ENCODE measurements at regions not wholly inside any gene's neighbourhood (a gene's known extent, or its start where the extent isn't known, plus 50 kb on each side); places are given as distances from the start of the nearest gene placed in this dataset.
A peak's percentile ranks its signal among the peaks of the same experiment; 100 is the strongest.

DNA sequence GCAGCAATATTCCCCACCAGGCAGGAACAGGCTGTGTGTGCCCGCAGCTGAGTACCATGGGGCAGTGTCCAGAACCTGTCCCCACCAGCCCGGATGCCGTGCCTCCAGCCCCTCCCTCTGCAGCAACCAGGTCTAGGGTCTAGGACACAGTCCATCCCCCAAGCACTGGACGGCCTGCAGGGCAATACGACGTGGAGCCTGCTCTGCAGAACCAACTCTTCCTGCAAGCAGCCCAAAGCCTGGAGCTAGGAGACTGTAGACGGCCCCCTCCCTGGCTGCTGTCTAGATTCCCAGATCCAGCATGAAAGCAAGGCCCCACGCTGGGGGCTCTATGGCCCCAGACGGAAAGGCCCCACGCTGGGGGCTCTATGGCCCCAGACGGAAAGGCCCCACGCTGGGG lies 128.2 kb upstream of the AFDN start:
- ChIA-PET POLR2A (no interaction called here), CTCF (ENCODE audit: low intra/inter-chr PET ratio, low total read pairs) (no interaction called here)
- Histone ChIP-seq H3K4me2 (ENCODE audit: low read depth, low read length) (no peak overlapping the region), H3K79me2 (ENCODE audit: insufficient read depth, low read length) (no peaks in the 10 kb centered on the region), H3K27me3 (ENCODE audit: control insufficient read depth in 1 of 2, insufficient read depth in 2 of 2, low read length in 2 of 2) (no peaks in the 10 kb centered on the region), H3K9me3 (ENCODE audit: low read length) (no peaks in the 10 kb centered on the region), H3K36me3 (replicated peaks in 1 of 2; ENCODE audit: control insufficient read depth in 1 of 2, insufficient read depth in 2 of 2, low read length in 2 of 2) (no peaks in the 10 kb centered on the region), H3K9ac (ENCODE audit: insufficient read depth, low read depth, low read length) (no peak overlapping the region), H3K27ac (ENCODE audit: extremely low read length, insufficient read depth, low read length) (no peak overlapping the region), H4K20me1 (ENCODE audit: insufficient read depth, low read length) (no peaks in the 10 kb centered on the region), H3K4me1 (ENCODE audit: insufficient read depth, low read length) (peaks cover 27% of the 10 kb centered on the region), H2AFZ (ENCODE audit: low read length) (no peak overlapping the region), H3K4me3 (replicated peaks in 1 of 3; ENCODE audit: insufficient read depth in 1 of 3, low read depth in 2 of 3, low read length in 3 of 3) (no peak overlapping the region)
- no TSS peak for BruUV-seq (replicated peaks)
- TF ChIP-seq, protein P1, sequence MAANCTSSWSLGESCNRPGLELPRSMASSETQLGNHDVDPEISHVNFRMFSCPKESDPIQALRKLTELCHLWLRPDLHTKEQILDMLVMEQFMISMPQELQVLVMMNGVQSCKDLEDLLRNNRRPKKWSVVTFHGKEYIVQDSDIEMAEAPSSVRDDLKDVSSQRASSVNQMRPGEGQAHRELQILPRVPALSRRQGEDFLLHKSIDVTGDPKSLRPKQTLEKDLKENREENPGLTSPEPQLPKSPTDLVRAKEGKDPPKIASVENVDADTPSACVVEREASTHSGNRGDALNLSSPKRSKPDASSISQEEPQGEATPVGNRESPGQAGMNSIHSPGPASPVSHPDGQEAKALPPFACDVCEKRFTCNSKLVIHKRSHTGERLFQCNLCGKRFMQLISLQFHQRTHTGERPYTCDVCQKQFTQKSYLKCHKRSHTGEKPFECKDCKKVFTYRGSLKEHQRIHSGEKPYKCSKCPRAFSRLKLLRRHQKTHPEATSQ (CRISPR knock-in tag; IDR thresholded peaks at IDR 0.05; ENCODE audit: borderline replicate concordance), result no peak
- TF ChIP-seq SMAD9 (CRISPR knock-in tag; IDR thresholded peaks at IDR 0.05) (no peak), ZNF501 (CRISPR knock-in tag; IDR thresholded peaks at IDR 0.05) (no peak), ZNF674 (CRISPR knock-in tag; IDR thresholded peaks at IDR 0.05; ENCODE audit: low read depth) (no peak), ZBTB1 (CRISPR knock-in tag; IDR thresholded peaks at IDR 0.05; ENCODE audit: borderline replicate concordance) (no peak), ZNF724P (CRISPR knock-in tag; IDR thresholded peaks at IDR 0.05; ENCODE audit: borderline replicate concordance) (no peak), ARNTL (CRISPR knock-in tag; IDR thresholded peaks at IDR 0.05) (no peak), ZNF451 (CRISPR knock-in tag; IDR thresholded peaks at IDR 0.05) (no peak), SALL2 (CRISPR knock-in tag; IDR thresholded peaks at IDR 0.05) (no peak)
- TF ChIP-seq, protein P2, sequence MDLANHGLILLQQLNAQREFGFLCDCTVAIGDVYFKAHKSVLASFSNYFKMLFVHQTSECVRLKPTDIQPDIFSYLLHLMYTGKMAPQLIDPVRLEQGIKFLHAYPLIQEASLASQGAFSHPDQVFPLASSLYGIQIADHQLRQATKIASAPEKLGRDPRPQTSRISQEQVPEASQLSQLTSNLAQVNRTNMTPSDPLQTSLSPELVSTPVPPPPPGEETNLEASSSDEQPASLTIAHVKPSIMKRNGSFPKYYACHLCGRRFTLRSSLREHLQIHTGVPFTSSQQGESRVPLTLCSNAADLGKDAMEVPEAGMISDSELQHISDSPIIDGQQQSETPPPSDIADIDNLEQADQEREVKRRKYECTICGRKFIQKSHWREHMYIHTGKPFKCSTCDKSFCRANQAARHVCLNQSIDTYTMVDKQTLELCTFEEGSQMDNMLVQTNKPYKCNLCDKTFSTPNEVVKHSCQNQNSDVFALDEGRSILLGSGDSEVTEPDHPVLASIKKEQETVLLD (CRISPR knock-in tag; IDR thresholded peaks at IDR 0.05; ENCODE audit: low read depth), result no peak
- TF ChIP-seq, protein P3, sequence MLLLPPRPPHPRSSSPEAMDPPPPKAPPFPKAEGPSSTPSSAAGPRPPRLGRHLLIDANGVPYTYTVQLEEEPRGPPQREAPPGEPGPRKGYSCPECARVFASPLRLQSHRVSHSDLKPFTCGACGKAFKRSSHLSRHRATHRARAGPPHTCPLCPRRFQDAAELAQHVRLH (CRISPR knock-in tag; IDR thresholded peaks at IDR 0.05; ENCODE audit: borderline replicate concordance, low read depth), result no peak
- TF ChIP-seq, protein P4, sequence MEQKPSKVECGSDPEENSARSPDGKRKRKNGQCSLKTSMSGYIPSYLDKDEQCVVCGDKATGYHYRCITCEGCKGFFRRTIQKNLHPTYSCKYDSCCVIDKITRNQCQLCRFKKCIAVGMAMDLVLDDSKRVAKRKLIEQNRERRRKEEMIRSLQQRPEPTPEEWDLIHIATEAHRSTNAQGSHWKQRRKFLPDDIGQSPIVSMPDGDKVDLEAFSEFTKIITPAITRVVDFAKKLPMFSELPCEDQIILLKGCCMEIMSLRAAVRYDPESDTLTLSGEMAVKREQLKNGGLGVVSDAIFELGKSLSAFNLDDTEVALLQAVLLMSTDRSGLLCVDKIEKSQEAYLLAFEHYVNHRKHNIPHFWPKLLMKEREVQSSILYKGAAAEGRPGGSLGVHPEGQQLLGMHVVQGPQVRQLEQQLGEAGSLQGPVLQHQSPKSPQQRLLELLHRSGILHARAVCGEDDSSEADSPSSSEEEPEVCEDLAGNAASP (CRISPR knock-in tag; IDR thresholded peaks at IDR 0.05; ENCODE audit: borderline replicate concordance), result no peak
- TF ChIP-seq, protein P5, sequence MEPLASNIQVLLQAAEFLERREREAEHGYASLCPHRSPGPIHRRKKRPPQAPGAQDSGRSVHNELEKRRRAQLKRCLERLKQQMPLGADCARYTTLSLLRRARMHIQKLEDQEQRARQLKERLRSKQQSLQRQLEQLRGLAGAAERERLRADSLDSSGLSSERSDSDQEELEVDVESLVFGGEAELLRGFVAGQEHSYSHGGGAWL (CRISPR knock-in tag; IDR thresholded peaks at IDR 0.05), result no peak
- FAIRE-seq, result no peak
- intact Hi-C loops (cut with micrococcal nuclease; ENCODE audit: unreplicated experiment) (no loop called here), in situ Hi-C loops (cut with HindIII; ENCODE audit: extremely low pct_ligation_motif_present, low pct_unique_long_range_greater_than_20kb) (no loop called here)
- no peak for DNase-seq (ENCODE audit: low spot score)
- WGBS (ENCODE audit: low lambda C conversion rate), result 98% methylated on average over 5 of the region's 12 CpGs
- ATAC-seq, result peak; percentile 20; the same call in 2 of the 3 replicates
